ENCODE measurements at regions not wholly inside any gene's neighbourhood (a gene's known extent, or its start where the extent isn't known, plus 50 kb on each side); places are given as distances from the start of the nearest gene placed in this dataset.

- Histone ChIP-seq H3K9me3 (ENCODE audit: low read depth) (no peaks in the 10 kb centered on the region), H3F3A (ENCODE audit: low read depth) (no peaks in the 10 kb centered on the region), H3K4me3 (no peak overlapping the region), H3K27me3 (no peaks in the 10 kb centered on the region), H3K36me3 (no peaks in the 10 kb centered on the region), H3K27ac (no peak overlapping the region), H2AFZ (replicated peaks) (no peak overlapping the region), H3K4me2 (no peak overlapping the region), H3K9ac (no peak overlapping the region), H3K79me2 (ENCODE audit: low read depth) (no peaks in the 10 kb centered on the region), H4K20me1 (ENCODE audit: low read depth) (no peaks in the 10 kb centered on the region), H3K4me1 (no peaks in the 10 kb centered on the region)
- Mint-ChIP-seq H3K27me3 (ENCODE audit: insufficient read depth, low read depth) (peaks cover 6% of the 10 kb centered on the region), H3K4me1 (peaks cover 9% of the 10 kb centered on the region), H3K9me3 (peaks cover 2% of the 10 kb centered on the region), H3K36me3 (no peaks in the 10 kb centered on the region), H3K27ac (no peak overlapping the region), H3K4me3 (no peak overlapping the region)
- DNase-seq (ENCODE audit: low spot score), result no peak
- TF ChIP-seq EZH2phosphoT487 (IDR thresholded peaks at IDR 0.05) (no peak), EZH2 (IDR thresholded peaks at IDR 0.05) (no peak)
- TF ChIP-seq, protein P1, sequence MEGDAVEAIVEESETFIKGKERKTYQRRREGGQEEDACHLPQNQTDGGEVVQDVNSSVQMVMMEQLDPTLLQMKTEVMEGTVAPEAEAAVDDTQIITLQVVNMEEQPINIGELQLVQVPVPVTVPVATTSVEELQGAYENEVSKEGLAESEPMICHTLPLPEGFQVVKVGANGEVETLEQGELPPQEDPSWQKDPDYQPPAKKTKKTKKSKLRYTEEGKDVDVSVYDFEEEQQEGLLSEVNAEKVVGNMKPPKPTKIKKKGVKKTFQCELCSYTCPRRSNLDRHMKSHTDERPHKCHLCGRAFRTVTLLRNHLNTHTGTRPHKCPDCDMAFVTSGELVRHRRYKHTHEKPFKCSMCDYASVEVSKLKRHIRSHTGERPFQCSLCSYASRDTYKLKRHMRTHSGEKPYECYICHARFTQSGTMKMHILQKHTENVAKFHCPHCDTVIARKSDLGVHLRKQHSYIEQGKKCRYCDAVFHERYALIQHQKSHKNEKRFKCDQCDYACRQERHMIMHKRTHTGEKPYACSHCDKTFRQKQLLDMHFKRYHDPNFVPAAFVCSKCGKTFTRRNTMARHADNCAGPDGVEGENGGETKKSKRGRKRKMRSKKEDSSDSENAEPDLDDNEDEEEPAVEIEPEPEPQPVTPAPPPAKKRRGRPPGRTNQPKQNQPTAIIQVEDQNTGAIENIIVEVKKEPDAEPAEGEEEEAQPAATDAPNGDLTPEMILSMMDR (IDR thresholded peaks at IDR 0.05), result no peak
Measured at GRCh38 chr9:761176-761792, 80.2 kb upstream of the DMRT1 start.

- no peak overlapping the region for H3K27ac ChIP-seq
- H3K9ac ChIP-seq, result no peak overlapping the region
- Mint-ChIP-seq H3K27me3 (ENCODE audit: insufficient read depth, low read depth) (peaks cover 6% of the 10 kb centered on the region), H3K4me3 (no peak overlapping the region), H3K36me3 (no peaks in the 10 kb centered on the region), H3K9me3 (peaks cover 2% of the 10 kb centered on the region), H3K27ac (no peak overlapping the region), H3K4me1 (peaks cover 9% of the 10 kb centered on the region)
- DNase-seq (ENCODE audit: low spot score), result no peak
- no peaks in the 10 kb centered on the region for H3K4me1 ChIP-seq
- H3K27me3 ChIP-seq, result no peaks in the 10 kb centered on the region
- no peaks in the 10 kb centered on the region for H3K36me3 ChIP-seq
- no peak overlapping the region for H3K4me3 ChIP-seq
- no peaks in the 10 kb centered on the region for H4K20me1 ChIP-seq (ENCODE audit: low read depth)
- H3K4me2 ChIP-seq, result no peak overlapping the region
- no peaks in the 10 kb centered on the region for H3K9me3 ChIP-seq (ENCODE audit: low read depth)
- H2AFZ ChIP-seq (replicated peaks), result no peak overlapping the region
- H3F3A ChIP-seq (ENCODE audit: low read depth), result no peaks in the 10 kb centered on the region
- TF ChIP-seq, protein P1 (IDR thresholded peaks at IDR 0.05), result no peak
- TF ChIP-seq EZH2phosphoT487 (IDR thresholded peaks at IDR 0.05) (no peak), EZH2 (IDR thresholded peaks at IDR 0.05) (no peak)
- no peaks in the 10 kb centered on the region for H3K79me2 ChIP-seq (ENCODE audit: low read depth)
Measured at GRCh38 chr9:761793-762560, 79.5 kb upstream of the DMRT1 start.

- no peak overlapping the region for H3K27ac Mint-ChIP-seq
- no peak overlapping the region for H2AFZ ChIP-seq (replicated peaks)
- peaks cover 9% of the 10 kb centered on the region for H3K9me3 Mint-ChIP-seq
- no peak for DNase-seq (ENCODE audit: low spot score)
- H3K4me2 ChIP-seq, result no peak overlapping the region
- peaks cover 9% of the 10 kb centered on the region for H3K4me1 Mint-ChIP-seq
- H3K4me1 ChIP-seq, result no peaks in the 10 kb centered on the region
- no peaks in the 10 kb centered on the region for H3K9me3 ChIP-seq (ENCODE audit: low read depth)
- no peaks in the 10 kb centered on the region for H3K79me2 ChIP-seq (ENCODE audit: low read depth)
- H3K27me3 Mint-ChIP-seq (ENCODE audit: insufficient read depth, low read depth), result peaks cover 4% of the 10 kb centered on the region
- H3K36me3 Mint-ChIP-seq, result no peaks in the 10 kb centered on the region
- no peak overlapping the region for H3K27ac ChIP-seq
- TF ChIP-seq, protein P1 (IDR thresholded peaks at IDR 0.05), result no peak
- no peak for TF ChIP-seq EZH2phosphoT487 (IDR thresholded peaks at IDR 0.05)
- no peak for TF ChIP-seq EZH2 (IDR thresholded peaks at IDR 0.05)
- H3K36me3 ChIP-seq, result no peaks in the 10 kb centered on the region
- H3K9ac ChIP-seq, result no peak overlapping the region
- H4K20me1 ChIP-seq (ENCODE audit: low read depth), result no peaks in the 10 kb centered on the region
- no peaks in the 10 kb centered on the region for H3K27me3 ChIP-seq
- H3K4me3 Mint-ChIP-seq, result no peak overlapping the region
- no peak overlapping the region for H3K4me3 ChIP-seq
- H3F3A ChIP-seq (ENCODE audit: low read depth), result no peaks in the 10 kb centered on the region
Measured at GRCh38 chr9:763692-764091, 77.8 kb upstream of the DMRT1 start.
